GM12878 (cell line): ENCODE measurements at regions not wholly inside any gene's neighbourhood (a gene's known extent, or its start where the extent isn't known, plus 50 kb on each side); places are given as distances from the start of the nearest gene placed in this dataset.
"Not testable (repeated sequence)": the region's sequence is repeated elsewhere in the genome, so short reads cannot be mapped to it uniquely, and the experiment has no call there.

Experiments used
- ATAC-seq: fragments of 200-7000 bp; cut with Tn5 transposase; 3 replicates; pipeline ENCODE4 v1.9.1; 2020; ENCODE audit warnings: mild to moderate bottlenecking, moderate library complexity
- BruUV-seq: library from RNA; stranded (reverse); fragments of 400-500 nt; replicated peaks from 2 replicates; lab custom pipeline; 2021; lab: Mats Ljungman, UMichigan
- CTCF ChIA-PET: fragments of 300-600 bp; sonication (Branson Sonifier 250); formaldehyde crosslinking; extraction: SDS; loops from one replicate; lab custom pipeline; 2021; ENCODE audit warnings: inconsistent platforms; lab: Yijun Ruan, JAX
- POLR2A ChIA-PET: fragments of 350-600 bp; formaldehyde crosslinking; extraction: SDS; loops from one replicate; lab custom pipeline; 2021; ENCODE audit warnings: inconsistent platforms; lab: Charles Lee
- RAD21 ChIA-PET: fragments of 300-600 bp; sonication (Branson Sonifier 250); formaldehyde crosslinking; loops from one replicate; lab custom pipeline; 2023; ENCODE audit warnings: antibody characterized with exemption; ENCODE audit not compliant: unreplicated experiment; lab: Charles Lee
- SMC1A ChIA-PET: fragments of 300-600 bp; sonication (Branson Sonifier 250); formaldehyde crosslinking; loops from one replicate; lab custom pipeline; 2023; ENCODE audit not compliant: unreplicated experiment, uncharacterized antibody; lab: Charles Lee
- DNase-seq: peaks from one replicate; pipeline ENCODE4 v3.0.0-alpha.2; 2011; ENCODE audit warnings: low read depth, low spot score
- FAIRE-seq: peaks from 3 replicates; lab custom pipeline; 2011; peaks lifted over from hg19 to GRCh38; lab: Jason Lieb, UNC
- H2AFZ ChIP-seq: 2 replicates; pipeline ENCODE4 v1.6.0; 2011; ENCODE audit warnings: low read depth, low read length, control low read depth; ENCODE audit not compliant: control insufficient read depth
- H3K27ac ChIP-seq: 2 replicates; pipeline ENCODE4 v1.5.1; 2011; ENCODE audit warnings: control low read depth; ENCODE audit not compliant: control insufficient read depth, insufficient read depth
- H3K27me3 ChIP-seq, 2 experiments: replicated peaks in 1 of 2; 2 replicates each; pipeline versions ENCODE4 v1.6.0 to v1.6.1; 2011; ENCODE audit warnings: low read length in 1 of 2; ENCODE audit not compliant: control insufficient read depth in 2 of 2, insufficient read depth in 2 of 2
- H3K36me3 ChIP-seq, 2 experiments: 2 replicates each; pipeline ENCODE4 v1.5.1; 2011; ENCODE audit warnings: low read length in 1 of 2; ENCODE audit not compliant: control insufficient read depth in 2 of 2, insufficient read depth in 2 of 2
- H3K4me1 ChIP-seq: 2 replicates; pipeline ENCODE4 v1.6.1; 2011; ENCODE audit warnings: mild to moderate bottlenecking, low read length, moderate library complexity, mixed read lengths; ENCODE audit not compliant: control insufficient read depth, insufficient read depth
- H3K4me2 ChIP-seq: 2 replicates; pipeline ENCODE4 v1.6.0; 2011; ENCODE audit warnings: control low read depth; ENCODE audit not compliant: control insufficient read depth, insufficient read depth
- H3K4me3 ChIP-seq: fragments of 200-600 bp; sonication (generic); 2 replicates; pipeline ENCODE4 v1.5.1; 2016
- H3K79me2 ChIP-seq: 2 replicates; pipeline ENCODE4 v1.6.0; 2011; ENCODE audit warnings: low read length; ENCODE audit not compliant: control insufficient read depth, insufficient read depth
- H3K9ac ChIP-seq: 2 replicates; pipeline ENCODE4 v1.8.0; 2011; ENCODE audit warnings: low read length, control low read depth, mixed read lengths; ENCODE audit not compliant: control insufficient read depth, insufficient read depth
- H3K9me3 ChIP-seq: replicated peaks from 3 replicates; pipeline ENCODE4 v1.5.1; 2011; ENCODE audit warnings: mild to moderate bottlenecking, low read length; ENCODE audit not compliant: control insufficient read depth, insufficient read depth
- H4K20me1 ChIP-seq: 2 replicates; pipeline ENCODE4 v1.6.0; 2011; ENCODE audit not compliant: control insufficient read depth, insufficient read depth
- RAD51 ChIP-seq: fragments of 450-650 bp; IDR thresholded peaks from 2 replicates; pipeline ENCODE4 v1.6.1; 2016; ENCODE audit warnings: moderate library complexity, mild to moderate bottlenecking, inconsistent platforms
- WGBS: methylation state at CpG from one replicate; pipeline ENCODE4 v1.1.6; 2016; ENCODE audit warnings: low lambda C conversion rate; ENCODE audit not compliant: insufficient replicate concordance, insufficient coverage; ENCODE audit errors: missing lambda C conversion rate; 5-methylcytosine and 5-hydroxymethylcytosine counted together
- in situ Hi-C: fragments of 300-500 bp; cut with MboI; formaldehyde crosslinking; loops from 9 replicates; pipeline ENCODE4 v1.14.3; 2018; ENCODE audit warnings: mixed read lengths
- intact Hi-C: fragments of 100-400 bp; cut with micrococcal nuclease; formaldehyde crosslinking; loops from one replicate; pipeline ENCODE4 v1.14.2; 2022; ENCODE audit not compliant: unreplicated experiment

DNA sequence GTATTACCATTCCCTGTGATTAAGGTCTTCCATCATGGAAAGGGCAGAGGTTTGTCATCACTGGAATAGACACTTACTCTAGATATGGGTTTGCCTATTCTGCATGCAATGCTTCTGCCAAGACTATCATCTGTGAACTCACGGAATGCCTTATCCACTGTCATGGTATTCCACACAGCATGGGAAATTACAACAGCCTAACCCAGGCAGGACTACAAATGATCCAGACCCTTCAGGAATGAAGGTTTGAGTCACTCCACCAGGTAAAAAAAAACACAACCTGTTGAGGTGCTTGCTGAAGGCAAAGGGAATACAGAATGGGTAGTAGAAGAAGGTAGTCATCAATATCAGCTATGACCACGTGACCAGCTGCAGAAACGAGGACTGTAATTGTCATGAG lies 89.0 kb upstream of the RANBP6 start:
- H3K79me2 ChIP-seq, in situ Hi-C loops, BruUV-seq, H3K36me3 ChIP-seq, H3K27ac ChIP-seq, H3K4me1 ChIP-seq, ATAC-seq, H3K27me3 ChIP-seq, SMC1A ChIA-PET, H4K20me1 ChIP-seq, FAIRE-seq, H3K9me3 ChIP-seq, DNase-seq, RAD21 ChIA-PET, H3K9ac ChIP-seq, H3K4me3 ChIP-seq, H2AFZ ChIP-seq, intact Hi-C loops, POLR2A ChIA-PET, CTCF ChIA-PET, H3K4me2 ChIP-seq: not testable (repeated sequence)
- WGBS, result 21% methylated on average over 3 of the region's 3 CpGs
- peak; percentile 42; the same call in 1 of the 2 replicates for TF ChIP-seq RAD51

DNA sequence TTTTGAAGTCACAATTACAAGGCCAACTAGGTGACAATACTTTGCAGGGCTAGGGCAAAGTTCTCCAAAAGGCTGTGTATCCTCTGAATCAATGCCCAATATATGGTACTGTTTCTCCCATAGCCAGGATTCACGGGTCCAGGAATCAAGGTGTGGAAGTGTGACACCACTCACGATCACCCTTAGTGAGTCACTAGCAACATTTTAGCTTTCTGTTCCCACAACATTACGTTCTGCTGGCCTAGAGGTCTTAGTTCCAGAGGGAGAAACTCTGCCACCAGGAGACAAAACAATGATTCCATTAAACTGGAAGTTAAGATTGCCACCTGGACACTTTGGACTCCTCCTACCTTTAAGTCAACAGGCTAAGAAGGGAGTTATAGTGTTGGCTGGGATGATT lies 88.5 kb upstream of the RANBP6 start:
- not testable (repeated sequence) for ATAC-seq, BruUV-seq

DNA sequence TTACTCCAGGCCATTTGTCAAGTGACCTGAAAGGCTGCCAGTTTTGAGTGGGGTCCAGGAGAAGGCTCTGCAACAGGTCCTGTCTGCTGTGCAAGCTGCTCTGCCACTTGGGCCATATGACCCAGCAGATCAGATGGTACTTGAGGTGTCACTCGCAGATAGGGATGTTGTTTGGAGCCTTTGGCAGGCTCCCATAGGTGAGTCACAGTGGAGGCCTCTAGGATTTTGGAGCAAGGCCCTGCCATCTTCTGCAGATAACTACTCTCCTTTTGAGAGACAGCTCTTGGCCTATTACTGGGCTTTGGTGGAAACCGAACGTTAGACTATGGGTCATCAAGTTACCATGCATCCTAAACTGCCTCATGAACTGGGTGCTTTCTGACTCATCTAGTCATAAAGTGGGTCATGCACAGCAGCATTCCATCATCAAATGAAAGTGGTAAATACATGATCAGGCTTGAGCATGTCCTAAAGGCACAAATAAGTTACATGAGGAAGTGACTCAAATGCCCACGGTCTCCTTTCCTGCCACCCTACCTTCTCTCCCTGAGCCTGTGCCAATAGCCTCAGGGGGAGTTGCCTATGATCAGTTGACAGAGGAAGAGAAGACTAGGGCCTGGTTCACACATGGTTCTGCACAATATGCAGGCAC lies 87.0 kb upstream of the RANBP6 start:
- POLR2A ChIA-PET, H3K4me1 ChIP-seq, H3K79me2 ChIP-seq, H3K9me3 ChIP-seq, BruUV-seq, H4K20me1 ChIP-seq, H3K9ac ChIP-seq, H3K36me3 ChIP-seq, H3K4me3 ChIP-seq, H2AFZ ChIP-seq, RAD21 ChIA-PET, intact Hi-C loops, H3K27ac ChIP-seq, in situ Hi-C loops, DNase-seq, H3K4me2 ChIP-seq, H3K27me3 ChIP-seq, FAIRE-seq, SMC1A ChIA-PET, ATAC-seq, CTCF ChIA-PET: not testable (repeated sequence)
- WGBS, result 100% methylated on average over 4 of the region's 4 CpGs

More for the DNA sequence above, 88.5 kb upstream of the RANBP6 start:
- 45% methylated on average over 3 of the region's 3 CpGs for WGBS
- H3K4me3 ChIP-seq, H3K27ac ChIP-seq, H3K79me2 ChIP-seq, H4K20me1 ChIP-seq, SMC1A ChIA-PET, H3K36me3 ChIP-seq, FAIRE-seq, H3K9me3 ChIP-seq, H3K4me2 ChIP-seq, H3K4me1 ChIP-seq, POLR2A ChIA-PET, H3K27me3 ChIP-seq, DNase-seq, RAD21 ChIA-PET, intact Hi-C loops, CTCF ChIA-PET, H2AFZ ChIP-seq, H3K9ac ChIP-seq, in situ Hi-C loops: not testable (repeated sequence)

DNA sequence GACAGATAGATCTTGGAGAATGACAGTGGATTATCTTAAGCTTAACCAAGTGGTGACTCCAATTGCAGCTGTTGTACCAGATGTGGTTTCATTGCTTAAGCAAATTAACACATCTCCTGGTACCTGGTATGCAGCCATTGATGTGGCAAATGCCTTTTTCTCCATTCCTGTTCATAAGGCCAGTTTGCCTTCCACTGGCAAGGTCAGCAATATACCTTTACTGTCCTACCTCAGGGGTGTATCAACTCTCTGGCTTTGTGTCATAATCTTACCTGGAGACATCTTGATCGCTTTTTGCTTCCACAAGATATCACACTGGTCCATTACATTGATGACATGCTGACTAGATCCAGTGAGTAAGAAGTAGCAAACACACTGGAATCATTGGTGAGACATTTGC lies 86.3 kb upstream of the RANBP6 start:
- H3K9me3 ChIP-seq, POLR2A ChIA-PET, H3K4me2 ChIP-seq, H3K27me3 ChIP-seq, H3K9ac ChIP-seq, FAIRE-seq, H3K4me1 ChIP-seq, H2AFZ ChIP-seq, in situ Hi-C loops, ATAC-seq, CTCF ChIA-PET, RAD21 ChIA-PET, H4K20me1 ChIP-seq, BruUV-seq, intact Hi-C loops, DNase-seq, H3K79me2 ChIP-seq, H3K36me3 ChIP-seq, H3K4me3 ChIP-seq, H3K27ac ChIP-seq: not testable (repeated sequence)
- WGBS, result 0% methylated on average over 1 of the region's 1 CpG
- SMC1A ChIA-PET, result interaction anchor here (1.1 kb wide), 1 partner anchor 22 kb away, joined by 3 read pairs; no protein-coding TSS in a partner anchor
